Heart left ventricle (tissue), 16 donors: ENCODE measurements at regions not wholly inside any gene's neighbourhood (a gene's known extent, or its start where the extent isn't known, plus 50 kb on each side); places are given as distances from the start of the nearest gene placed in this dataset.

ENCODE experiments used
- ATAC-seq, 4 donors: fragments of 200-7000 bp; cut with Tn5 transposase; one replicate each; pipeline ENCODE4 v1.9.1; 2020 to 2022; ENCODE audit warnings: moderate library complexity in 4 of 4, mild to moderate bottlenecking in 3 of 4, moderate number of reproducible peaks in 1 of 4
- DNase-seq, 5 donors: peaks; one replicate each; pipeline ENCODE4 v3.0.0-alpha.2; 2020
- H3K27ac ChIP-seq, 12 donors: fragments of 200-600 bp; sonication (generic) in 4 of 12; one replicate each; pipeline versions ENCODE4 v1.5.0 to v1.8.0; 2016 to 2022; ENCODE audit warnings: mild to moderate bottlenecking in 2 of 12
- H3K27me3 ChIP-seq, 9 donors: fragments of 200-600 bp; sonication (generic) in 2 of 9; one replicate each; pipeline versions ENCODE4 v1.5.1 to v1.8.0; 2016 to 2022; ENCODE audit warnings: mild to moderate bottlenecking in 3 of 9
- H3K36me3 ChIP-seq, 9 donors: fragments of 200-600 bp; sonication (generic) in 2 of 9; one replicate each; pipeline versions ENCODE4 v1.5.0 to v1.8.0; 2018 to 2022; ENCODE audit warnings: mild to moderate bottlenecking in 2 of 9
- H3K4me1 ChIP-seq, 12 donors: fragments of 200-600 bp; sonication (generic) in 4 of 12; one replicate each; pipeline versions ENCODE4 v1.5.0 to v1.8.0; 2016 to 2022; ENCODE audit warnings: mild to moderate bottlenecking in 3 of 12
- H3K4me3 ChIP-seq, 12 donors: fragments of 200-600 bp; sonication (generic) in 4 of 12; one replicate each; pipeline versions ENCODE4 v1.5.0 to v1.8.0; 2017 to 2022; ENCODE audit warnings: mild to moderate bottlenecking in 9 of 12, moderate library complexity in 4 of 12
- H3K9me3 ChIP-seq, 12 donors: fragments of 200-600 bp; sonication (generic) in 4 of 12; one replicate each; pipeline versions ENCODE4 v1.5.0 to v1.8.0; 2016 to 2022; ENCODE audit warnings: mild to moderate bottlenecking in 1 of 12
- POLR2A ChIP-seq, 2 donors: fragments of 450-650 bp; IDR thresholded peaks; one replicate each; pipeline ENCODE4 v1.6.1; 2017; ENCODE audit warnings: antibody characterized with exemption in 2 of 2, mild to moderate bottlenecking in 2 of 2, moderate library complexity in 2 of 2
- WGBS, 4 donors: extraction: QIAGEN DNeasy Blood & Tissue Kit in 2 of 4; methylation state at CpG; one replicate each; pipeline versions ENCODE4 v1.1.5 to v1.1.7; 2013 to 2018; 5-methylcytosine and 5-hydroxymethylcytosine counted together
- intact Hi-C, 10 donors: fragments of 100-400 bp; cut with DNase I; formaldehyde crosslinking; loops; one replicate each; pipeline versions ENCODE4 v1.11.1 to v1.14.2; 2022
- TF ChIP-seq, protein P1 (sequence below), 12 donors: fragments of 200-600 bp; sonication (generic) in 4 of 12; IDR thresholded peaks; one replicate each; pipeline versions ENCODE4 v1.5.0 to v1.8.0; 2018 to 2022; ENCODE audit warnings: antibody characterized with exemption in 12 of 12, mild to moderate bottlenecking in 5 of 12
- donor health status: ischemic (EF 13 %, LVEDD 7.1; RV severe dilation, severe dysfunction).
- donor health status: healthy with polysubstance abuse.
- donor health status: DM: no; HTN: yes; CAD: no.
- donor health status: DM: no; HTN: no; CAD: no.
- donor health status: ischemic (EF 25% LVEDD 6.9; RV normal size, moderate dysfunction).
- donor health status: ischemic (EF 25% LVEDD 5.7; RV mildly dilated, moderate dysfunction).
- donor health status: healthy.
- donor health status: DM: yes; HTN: yes; CAD: no.
- donor health status: ischemic (EF 35%, LVEDD 5.7; RV mildly dilated, moderate dysfunction).
- donor health status: nonischemic (EF 11% LVEDD 7.7; RV severe dilation, severe dysfunction).
- donor health status: DM: yes; HTN: yes; CAD: no.
- donor health status: PGD.
- donor health status: ischemic (EF 29% LVEDD 5.4; RV normal size, mild dysfunction).
- donor health status: nonischemic (EF 23%, LVEDD 6.1; RV moderate dilation, normal function).

DNA sequence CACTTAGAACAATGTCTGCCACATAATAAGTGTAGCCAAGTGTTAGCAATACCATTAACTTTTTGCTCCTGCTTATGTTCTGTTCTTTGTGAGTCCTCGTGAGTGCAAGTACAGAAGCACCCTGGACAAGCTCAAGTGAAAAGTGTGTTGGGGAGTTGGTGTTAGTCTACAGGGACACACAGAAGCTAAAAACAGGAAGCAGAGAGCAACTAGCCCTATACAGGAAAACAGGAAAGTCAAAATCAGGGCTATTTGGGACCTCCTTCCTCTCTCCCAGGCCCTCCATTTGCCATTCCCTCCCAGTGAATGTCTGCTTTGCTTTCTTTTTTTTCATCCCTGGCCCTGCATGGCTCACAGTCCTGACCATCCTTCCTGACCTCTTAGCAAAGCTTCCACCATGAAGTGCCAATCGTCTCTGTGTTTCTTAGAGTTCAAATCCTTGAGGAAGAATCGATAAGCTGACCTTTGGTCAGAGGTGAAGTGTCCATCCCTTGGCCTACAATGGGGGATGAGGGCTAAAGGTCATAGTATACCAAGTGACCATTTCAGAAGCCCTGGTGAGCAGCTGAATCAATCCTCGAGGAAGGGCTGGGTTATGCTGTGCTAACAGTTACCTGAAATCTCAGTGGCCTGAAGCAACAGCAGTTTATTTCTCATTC lies 328.2 kb downstream of the SHQ1 start:
- H3K27me3 ChIP-seq = no peaks in the 10 kb centered on the region
- DNase-seq = no peak
- H3K4me1 ChIP-seq = peaks cover 0 to 28% (median 0%) of the 10 kb centered on the region in 12 donors
- ATAC-seq = no peak
- 86 to 90% (median 87%) methylated on average over 4 of the region's 4 CpGs for whole genome bisulfite sequencing, 4 donors
- no peaks in the 10 kb centered on the region for H3K36me3 ChIP-seq
- TF ChIP-seq, protein P1, sequence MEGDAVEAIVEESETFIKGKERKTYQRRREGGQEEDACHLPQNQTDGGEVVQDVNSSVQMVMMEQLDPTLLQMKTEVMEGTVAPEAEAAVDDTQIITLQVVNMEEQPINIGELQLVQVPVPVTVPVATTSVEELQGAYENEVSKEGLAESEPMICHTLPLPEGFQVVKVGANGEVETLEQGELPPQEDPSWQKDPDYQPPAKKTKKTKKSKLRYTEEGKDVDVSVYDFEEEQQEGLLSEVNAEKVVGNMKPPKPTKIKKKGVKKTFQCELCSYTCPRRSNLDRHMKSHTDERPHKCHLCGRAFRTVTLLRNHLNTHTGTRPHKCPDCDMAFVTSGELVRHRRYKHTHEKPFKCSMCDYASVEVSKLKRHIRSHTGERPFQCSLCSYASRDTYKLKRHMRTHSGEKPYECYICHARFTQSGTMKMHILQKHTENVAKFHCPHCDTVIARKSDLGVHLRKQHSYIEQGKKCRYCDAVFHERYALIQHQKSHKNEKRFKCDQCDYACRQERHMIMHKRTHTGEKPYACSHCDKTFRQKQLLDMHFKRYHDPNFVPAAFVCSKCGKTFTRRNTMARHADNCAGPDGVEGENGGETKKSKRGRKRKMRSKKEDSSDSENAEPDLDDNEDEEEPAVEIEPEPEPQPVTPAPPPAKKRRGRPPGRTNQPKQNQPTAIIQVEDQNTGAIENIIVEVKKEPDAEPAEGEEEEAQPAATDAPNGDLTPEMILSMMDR (IDR thresholded peaks at IDR 0.05) = no peak
- TF ChIP-seq POLR2A (IDR thresholded peaks at IDR 0.05) = no peak
- no peaks in the 10 kb centered on the region for H3K9me3 ChIP-seq
- no peak overlapping the region for H3K4me3 ChIP-seq
- no peak overlapping the region for H3K27ac ChIP-seq
- intact Hi-C loops = no loop called here

DNA sequence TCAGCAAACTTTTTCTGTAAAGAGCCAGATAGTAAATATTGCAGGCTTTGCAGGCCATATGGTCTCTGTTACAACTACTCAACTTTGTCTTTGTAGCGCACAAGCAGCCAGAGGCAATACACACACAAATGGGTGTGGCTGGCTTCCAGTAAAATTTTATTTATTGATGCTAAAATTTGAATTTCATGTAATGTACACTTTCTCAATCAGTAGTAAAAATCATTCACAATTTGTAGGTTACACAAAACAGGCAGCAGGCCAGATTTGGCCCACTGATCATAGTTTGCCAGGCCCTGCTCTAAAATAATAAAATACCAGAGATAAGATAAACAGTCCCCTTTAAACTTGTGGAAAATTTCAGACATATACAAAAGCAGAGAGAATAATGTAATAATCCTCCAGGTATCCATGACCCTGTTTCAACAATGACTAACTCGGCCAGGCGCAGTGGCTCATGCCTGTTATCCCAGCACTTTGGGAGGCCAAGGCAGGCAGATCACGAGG lies 330.3 kb downstream of the SHQ1 start:
- H3K9me3 ChIP-seq = no peaks in the 10 kb centered on the region
- no peak for ATAC-seq
- no peak for DNase-seq
- no peak overlapping the region for H3K27ac ChIP-seq
- peaks cover 0 to 15% (median 0%) of the 10 kb centered on the region in 12 donors for H3K4me1 ChIP-seq
- TF ChIP-seq, protein P1 (IDR thresholded peaks at IDR 0.05) = no peak
- no peak for TF ChIP-seq POLR2A (IDR thresholded peaks at IDR 0.05)
- no peak overlapping the region for H3K4me3 ChIP-seq
- intact Hi-C loops = no loop called here
- H3K36me3 ChIP-seq = no peaks in the 10 kb centered on the region
- no peaks in the 10 kb centered on the region for H3K27me3 ChIP-seq
- WGBS, 4 donors = 90 to 96% (median 94%) methylated on average over 4 of the region's 4 CpGs

DNA sequence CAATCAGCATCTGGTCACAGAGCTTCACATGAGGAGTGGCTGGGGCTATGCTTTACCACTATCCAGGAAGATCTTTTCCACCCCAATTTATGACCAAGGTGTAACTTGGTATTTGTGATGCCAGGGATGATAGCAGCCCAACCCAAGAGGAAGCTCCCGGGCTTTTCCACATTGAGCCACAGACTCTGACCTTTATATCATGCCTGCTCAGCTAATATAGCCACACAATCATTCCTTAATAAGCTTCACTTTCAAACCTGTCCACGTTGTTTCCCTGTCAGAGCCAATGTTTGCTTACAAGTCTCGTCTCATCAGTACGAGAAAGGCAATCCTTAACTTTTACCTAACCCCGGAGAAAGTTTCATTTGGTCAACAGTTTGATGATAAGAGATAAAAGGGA lies 330.9 kb downstream of the SHQ1 start:
- Histone ChIP-seq H3K4me1 (peaks cover 0 to 9% (median 0%) of the 10 kb centered on the region in 12 donors), H3K9me3 (no peaks in the 10 kb centered on the region), H3K36me3 (no peaks in the 10 kb centered on the region), H3K27ac (no peak overlapping the region), H3K27me3 (no peaks in the 10 kb centered on the region), H3K4me3 (no peak overlapping the region)
- TF ChIP-seq, protein P1 (IDR thresholded peaks at IDR 0.05) = no peak
- no peak for TF ChIP-seq POLR2A (IDR thresholded peaks at IDR 0.05)
- DNase-seq = no peak
- intact Hi-C loops = no loop called here
- 84 to 90% (median 88%) methylated on average over 5 of the region's 5 CpGs for WGBS, 4 donors
- no peak for ATAC-seq

DNA sequence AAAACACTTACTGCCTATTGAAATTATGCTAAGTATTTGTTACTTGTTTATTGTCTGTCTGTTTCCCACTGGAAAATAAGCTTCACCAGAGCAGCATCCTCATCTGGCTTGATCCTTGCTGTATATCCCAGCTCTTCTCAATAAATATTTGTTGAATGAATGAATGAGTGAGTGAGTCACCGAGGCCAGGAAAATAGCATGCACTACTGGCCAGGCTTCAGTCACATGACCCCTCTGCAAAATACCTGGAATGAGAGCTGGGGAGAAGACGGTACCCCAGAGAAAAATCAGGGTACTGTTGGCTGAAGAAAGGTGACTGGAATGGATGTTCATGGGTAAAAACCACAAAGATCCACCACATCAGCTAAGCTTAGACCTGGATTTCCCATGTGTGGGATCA lies 331.9 kb downstream of the SHQ1 start:
- H3K27me3 ChIP-seq = no peaks in the 10 kb centered on the region
- 91 to 99% (median 94%) methylated on average over 2 of the region's 2 CpGs for WGBS, 4 donors
- no peak overlapping the region for H3K4me3 ChIP-seq
- ATAC-seq (no peak), DNase-seq (no peak)
- H3K27ac ChIP-seq = no peak overlapping the region
- no peak for TF ChIP-seq POLR2A (IDR thresholded peaks at IDR 0.05)
- TF ChIP-seq, protein P1 (IDR thresholded peaks at IDR 0.05) = no peak
- intact Hi-C loops = no loop called here
- no peaks in the 10 kb centered on the region for H3K9me3 ChIP-seq
- peaks cover 0 to 9% (median 0%) of the 10 kb centered on the region in 12 donors for H3K4me1 ChIP-seq
- no peaks in the 10 kb centered on the region for H3K36me3 ChIP-seq
